Liver (tissue), 8 donors: ENCODE measurements at regions not wholly inside any gene's neighbourhood (a gene's known extent, or its start where the extent isn't known, plus 50 kb on each side); places are given as distances from the start of the nearest gene placed in this dataset.

Experiments used
- DNase-seq: peaks from one replicate; pipeline ENCODE4 v3.0.0-alpha.2; 2017; ENCODE audit warnings: low spot score
- H3K27ac ChIP-seq, 2 donors: one replicate each; pipeline ENCODE4 v1.7.0; 2013; ENCODE audit warnings: inconsistent platforms in 2 of 2, low read length in 2 of 2, control low read depth in 1 of 2, low read depth in 1 of 2, mild to moderate bottlenecking in 1 of 2
- H3K27me3 ChIP-seq, 4 donors: one replicate each; pipeline versions ENCODE4 v1.6.1 to v1.7.0; 2013; ENCODE audit warnings: low read length in 3 of 4, inconsistent platforms in 1 of 4, mild to moderate bottlenecking in 1 of 4, moderate library complexity in 1 of 4; ENCODE audit not compliant: control insufficient read depth in 4 of 4, insufficient read depth in 4 of 4
- H3K36me3 ChIP-seq, 4 donors: one replicate each; pipeline versions ENCODE4 v1.6.1 to v1.7.0; 2013; ENCODE audit warnings: low read length in 3 of 4, mild to moderate bottlenecking in 3 of 4, low read depth in 1 of 4, moderate library complexity in 1 of 4; ENCODE audit not compliant: control insufficient read depth in 4 of 4, insufficient read depth in 3 of 4
- H3K4me1 ChIP-seq, 4 donors: one replicate each; pipeline versions ENCODE4 v1.6.1 to v1.7.0; 2013; ENCODE audit warnings: low read length in 3 of 4, mild to moderate bottlenecking in 3 of 4, moderate library complexity in 1 of 4; ENCODE audit not compliant: control insufficient read depth in 4 of 4, insufficient read depth in 4 of 4
- H3K4me3 ChIP-seq, 3 donors: one replicate each; pipeline versions ENCODE4 v1.6.1 to v1.7.0; 2013; ENCODE audit warnings: low read length in 3 of 3, control low read depth in 1 of 3, low read depth in 1 of 3, mild to moderate bottlenecking in 1 of 3
- H3K9ac ChIP-seq, 2 donors: one replicate each; pipeline ENCODE4 v1.7.0; 2013; ENCODE audit warnings: low read length in 2 of 2, mild to moderate bottlenecking in 2 of 2, moderate library complexity in 2 of 2, control low read depth in 1 of 2, low read depth in 1 of 2
- H3K9me3 ChIP-seq, 4 donors: one replicate each; pipeline versions ENCODE4 v1.6.1 to v1.7.0; 2013; ENCODE audit warnings: low read length in 3 of 4; ENCODE audit not compliant: control insufficient read depth in 4 of 4
- ATF3 ChIP-seq: IDR thresholded peaks from 2 replicates; pipeline ENCODE4 v1.6.1; 2016; ENCODE audit warnings: antibody characterized with exemption
- CTCF ChIP-seq: fragments of 150-350 bp; IDR thresholded peaks from 2 replicates; pipeline ENCODE4 v1.5.1; 2017; ENCODE audit warnings: improper control_type of control experiment, low read depth, low read length; ENCODE audit not compliant: missing input control
- FOXA2 ChIP-seq: IDR thresholded peaks from 2 replicates; pipeline ENCODE4 v1.6.1; 2016; ENCODE audit warnings: antibody characterized with exemption
- JUND ChIP-seq, 2 donors: IDR thresholded peaks; 2 replicates each; pipeline ENCODE4 v1.6.1; 2016; ENCODE audit warnings: antibody characterized with exemption in 2 of 2
- NR2F2 ChIP-seq: IDR thresholded peaks from 2 replicates; pipeline ENCODE4 v1.6.1; 2016; ENCODE audit warnings: antibody characterized with exemption
- REST ChIP-seq: IDR thresholded peaks from 2 replicates; pipeline ENCODE4 v1.6.1; 2016; ENCODE audit warnings: antibody characterized with exemption, mild to moderate bottlenecking
- TAF1 ChIP-seq: conservative IDR thresholded peaks from 2 replicates; pipeline ENCODE4 v1.6.1; 2016; ENCODE audit warnings: antibody characterized with exemption, mild to moderate bottlenecking
- YY1 ChIP-seq: IDR thresholded peaks from 2 replicates; pipeline ENCODE4 v1.6.1; 2016; ENCODE audit warnings: antibody characterized with exemption, mild to moderate bottlenecking
- WGBS: extraction: QIAGEN DNeasy Blood & Tissue Kit; methylation state at CpG from one replicate; pipeline ENCODE4 v1.1.7; 2013; 5-methylcytosine and 5-hydroxymethylcytosine counted together
- donor health status: healthy.
- donor health status: healthy.
- donor health status: healthy.
- donor health status: healthy.
- donor health status: healthy.

- WGBS = 82% methylated on average over 6 of the region's 6 CpGs
- TF ChIP-seq YY1 (no peak), REST (no peak)
- Histone ChIP-seq H3K27ac (no peak overlapping the region), H3K4me3 (no peak overlapping the region), H3K27me3 (peaks cover 0 to 5% (median 0%) of the 10 kb centered on the region in 4 donors), H3K9ac (no peak overlapping the region), H3K36me3 (no peaks in the 10 kb centered on the region), H3K4me1 (no peaks in the 10 kb centered on the region), H3K9me3 (peaks cover 0 to 1% (median 0%) of the 10 kb centered on the region in 4 donors)
- DNase-seq = no peak
These were observed 67.8 kb upstream of the NPHP3 start for GRCh38 chr3:132789959-132790358.

GRCh38 chr3:132788301-132788671 is 66.1 kb upstream of the NPHP3 start:
- no peak for TF ChIP-seq CTCF
- peak; percentile 84 for TF ChIP-seq ATF3
- TF ChIP-seq JUND (IDR thresholded peaks at IDR 0.05) = no peak
- no peak overlapping the region for H3K9ac ChIP-seq
- no peaks in the 10 kb centered on the region for H3K9me3 ChIP-seq
- no peak overlapping the region for H3K27ac ChIP-seq
- DNase-seq = no peak
- no peaks in the 10 kb centered on the region for H3K4me1 ChIP-seq
- H3K27me3 ChIP-seq = peaks cover 0 to 5% (median 0%) of the 10 kb centered on the region in 4 donors
- no peaks in the 10 kb centered on the region for H3K36me3 ChIP-seq
- H3K4me3 ChIP-seq = no peak overlapping the region

GRCh38 chr3:132787616-132788300 is 65.5 kb upstream of the NPHP3 start:
- no peak overlapping the region for H3K9ac ChIP-seq
- no peaks in the 10 kb centered on the region for H3K4me1 ChIP-seq
- H3K36me3 ChIP-seq = no peaks in the 10 kb centered on the region
- no peak for DNase-seq
- H3K4me3 ChIP-seq = no peak overlapping the region
- H3K27ac ChIP-seq = no peak overlapping the region
- H3K9me3 ChIP-seq = no peaks in the 10 kb centered on the region
- TF ChIP-seq TAF1 (no peak), FOXA2 (no peak), NR2F2 (no peak), CTCF (no peak)
- WGBS = 70% methylated on average over 2 of the region's 2 CpGs
- peaks cover 0 to 5% (median 0%) of the 10 kb centered on the region in 4 donors for H3K27me3 ChIP-seq
